IMR-90 (cell line): ENCODE measurements at regions not wholly inside any gene's neighbourhood (a gene's known extent, or its start where the extent isn't known, plus 50 kb on each side); places are given as distances from the start of the nearest gene placed in this dataset.

ENCODE experiments used
- ATAC-seq: fragments of 200-7000 bp; cut with Tn5 transposase; 2 replicates; pipeline ENCODE4 v1.9.1; 2020; ENCODE audit warnings: low read depth, mild to moderate bottlenecking, moderate library complexity
- BruUV-seq: library from RNA; stranded (reverse); fragments of 400-500 nt; replicated peaks from 2 replicates; lab custom pipeline; 2021; lab: Mats Ljungman, UMichigan
- CTCF ChIA-PET: fragments of 300-600 bp; formaldehyde crosslinking; extraction: SDS; loops from one replicate; lab custom pipeline; 2021; ENCODE audit warnings: antibody characterized with exemption; lab: Yijun Ruan, JAX
- POLR2A ChIA-PET: fragments of 300-600 bp; sonication (Branson Sonifier 250); formaldehyde crosslinking; loops from one replicate; lab custom pipeline; 2022; ENCODE audit warnings: antibody characterized with exemption; ENCODE audit not compliant: unreplicated experiment; lab: Charles Lee
- DNase-seq: peaks from one replicate; pipeline ENCODE4 v3.0.0; 2013
- H2AFZ ChIP-seq: replicated peaks from 2 replicates; pipeline ENCODE3; 2013; ENCODE audit warnings: low read length, mild to moderate bottlenecking; ENCODE audit not compliant: poor library complexity
- H2AK5ac ChIP-seq: 2 replicates; pipeline ENCODE4 v1.6.1; 2013; ENCODE audit warnings: low read depth, low read length, inconsistent platforms
- H2AK9ac ChIP-seq: replicated peaks from 2 replicates; pipeline ENCODE3; 2013; ENCODE audit warnings: mild to moderate bottlenecking, low read depth, low read length, moderate library complexity; ENCODE audit not compliant: poor library complexity
- H2BK120ac ChIP-seq: 2 replicates; pipeline ENCODE4 v1.6.1; 2013; ENCODE audit warnings: low read depth, low read length, inconsistent platforms
- H2BK15ac ChIP-seq: 3 replicates; pipeline ENCODE4 v1.6.1; 2013; ENCODE audit warnings: low read depth, low read length, inconsistent platforms
- H2BK20ac ChIP-seq: 2 replicates; pipeline ENCODE4 v1.6.1; 2013; ENCODE audit warnings: low read depth, mild to moderate bottlenecking, inconsistent platforms, low read length, moderate library complexity
- H2BK5ac ChIP-seq: 2 replicates; pipeline ENCODE4 v1.6.1; 2013; ENCODE audit warnings: mild to moderate bottlenecking, low read depth, low read length, inconsistent platforms; ENCODE audit not compliant: poor library complexity, severe bottlenecking
- H3K14ac ChIP-seq: replicated peaks from 2 replicates; pipeline ENCODE4 v1.6.1; 2013; ENCODE audit warnings: low read depth, low read length, inconsistent platforms
- H3K18ac ChIP-seq: 2 replicates; pipeline ENCODE4 v1.6.1; 2013; ENCODE audit warnings: low read depth, low read length, control low read depth
- H3K23ac ChIP-seq: 2 replicates; pipeline ENCODE4 v1.6.1; 2013; ENCODE audit warnings: low read depth, low read length, inconsistent platforms
- H3K27ac ChIP-seq: 2 replicates; pipeline ENCODE4 v1.5.1; 2013; ENCODE audit warnings: mild to moderate bottlenecking, control low read depth, low read length; ENCODE audit not compliant: insufficient read depth
- H3K27me3 ChIP-seq: 2 replicates; pipeline ENCODE4 v1.6.1; 2013; ENCODE audit warnings: low read length; ENCODE audit not compliant: control insufficient read depth, insufficient read depth
- H3K36me3 ChIP-seq: 2 replicates; pipeline ENCODE4 v1.6.1; 2013; ENCODE audit warnings: low read length, mixed read lengths; ENCODE audit not compliant: control insufficient read depth, insufficient read depth
- H3K4ac ChIP-seq: 2 replicates; pipeline ENCODE4 v1.6.1; 2013; ENCODE audit warnings: low read depth, low read length, inconsistent platforms
- H3K4me1 ChIP-seq: 2 replicates; pipeline ENCODE4 v1.6.1; 2013; ENCODE audit warnings: low read length, mixed read lengths; ENCODE audit not compliant: control insufficient read depth, insufficient read depth
- H3K4me2 ChIP-seq: 2 replicates; pipeline ENCODE4 v1.6.1; 2013; ENCODE audit warnings: low read depth, mild to moderate bottlenecking, control low read depth, low read length, moderate library complexity
- H3K4me3 ChIP-seq: 2 replicates; pipeline ENCODE4 v1.5.1; 2013; ENCODE audit warnings: low read depth, mild to moderate bottlenecking, control low read depth, low read length, moderate library complexity; ENCODE audit not compliant: insufficient read depth
- H3K56ac ChIP-seq: 2 replicates; pipeline ENCODE4 v1.6.1; 2013; ENCODE audit warnings: low read length, inconsistent platforms; ENCODE audit not compliant: insufficient read depth; ENCODE audit errors: extremely low read depth
- H3K79me1 ChIP-seq, 2 experiments: 2 replicates each; pipeline ENCODE4 v1.6.1; 2013; ENCODE audit warnings: low read length in 2 of 2, inconsistent platforms in 1 of 2, low read depth in 1 of 2
- H3K9ac ChIP-seq: 2 replicates; pipeline ENCODE4 v1.6.1; 2013; ENCODE audit warnings: low read depth, low read length, control low read depth
- H3K9me1 ChIP-seq: 2 replicates; pipeline ENCODE4 v1.6.1; 2013; ENCODE audit warnings: low read length, inconsistent platforms; ENCODE audit not compliant: insufficient read depth
- H3K9me3 ChIP-seq: 2 replicates; pipeline ENCODE4 v1.6.1; 2013; ENCODE audit warnings: low read length; ENCODE audit not compliant: control insufficient read depth, insufficient read depth
- H4K20me1 ChIP-seq: 2 replicates; pipeline ENCODE4 v1.6.1; 2013; ENCODE audit warnings: low read length, inconsistent platforms; ENCODE audit not compliant: insufficient read depth
- H4K5ac ChIP-seq: 2 replicates; pipeline ENCODE4 v1.6.1; 2013; ENCODE audit warnings: mild to moderate bottlenecking, low read depth, low read length, control low read depth
- H4K8ac ChIP-seq, 2 experiments: 2 replicates each; pipeline ENCODE4 v1.6.1; 2013; ENCODE audit warnings: low read depth in 2 of 2, low read length in 2 of 2, control low read depth in 1 of 2, inconsistent platforms in 1 of 2
- H4K91ac ChIP-seq: 2 replicates; pipeline ENCODE4 v1.6.1; 2013; ENCODE audit warnings: low read depth, low read length, inconsistent platforms; ENCODE audit not compliant: insufficient read depth
- BHLHE40 ChIP-seq: fragments of 150-350 bp; IDR thresholded peaks from 2 replicates; pipeline ENCODE4 v1.6.1; 2016; ENCODE audit warnings: mild to moderate bottlenecking, low read depth, low read length
- CEBPB ChIP-seq: IDR thresholded peaks from 2 replicates; pipeline ENCODE4 v1.6.1; 2012; ENCODE audit warnings: low read depth, low read length, improper control_type of control experiment
- CHD1 ChIP-seq: IDR thresholded peaks from 2 replicates; pipeline ENCODE4 v1.6.1; 2012; ENCODE audit warnings: low read depth, low read length, improper control_type of control experiment
- ELK1 ChIP-seq: fragments of 150-350 bp; IDR thresholded peaks from 2 replicates; pipeline ENCODE4 v1.6.1; 2016; ENCODE audit warnings: low read depth, mild to moderate bottlenecking, low read length, moderate library complexity, borderline replicate concordance
- FOS ChIP-seq: fragments of 150-350 bp; IDR thresholded peaks from 2 replicates; pipeline ENCODE4 v1.6.1; 2016; ENCODE audit warnings: low read depth, low read length
- MAFK ChIP-seq: IDR thresholded peaks from 2 replicates; pipeline ENCODE4 v1.6.1; 2012; ENCODE audit warnings: low read depth, low read length, improper control_type of control experiment
- MAZ ChIP-seq: IDR thresholded peaks from 2 replicates; pipeline ENCODE4 v1.6.1; 2012; ENCODE audit warnings: low read depth, mild to moderate bottlenecking, low read length, improper control_type of control experiment, moderate library complexity, borderline replicate concordance
- MXI1 ChIP-seq: IDR thresholded peaks from 2 replicates; pipeline ENCODE4 v1.6.1; 2012; ENCODE audit warnings: low read depth, mild to moderate bottlenecking, low read length, moderate library complexity, borderline replicate concordance
- RAD21 ChIP-seq: IDR thresholded peaks from 2 replicates; pipeline ENCODE4 v1.6.1; 2012; ENCODE audit warnings: low read length, improper control_type of control experiment
- RCOR1 ChIP-seq: IDR thresholded peaks from 2 replicates; pipeline ENCODE4 v1.6.1; 2012; ENCODE audit warnings: mild to moderate bottlenecking, low read length, improper control_type of control experiment; ENCODE audit not compliant: insufficient replicate concordance
- RFX5 ChIP-seq: IDR thresholded peaks from 2 replicates; pipeline ENCODE4 v1.8.0; 2012; ENCODE audit warnings: low read depth, mild to moderate bottlenecking, low read length, moderate library complexity
- SMC3 ChIP-seq: fragments of 150-350 bp; IDR thresholded peaks from 2 replicates; pipeline ENCODE4 v1.6.1; 2016; ENCODE audit warnings: low read depth, mild to moderate bottlenecking, antibody characterized with exemption, low read length, moderate library complexity
- USF2 ChIP-seq: fragments of 150-350 bp; IDR thresholded peaks from 2 replicates; pipeline ENCODE4 v1.6.1; 2017; ENCODE audit warnings: mild to moderate bottlenecking, antibody characterized with exemption, low read length, low read depth
- WGBS, 2 experiments: methylation state at CpG; one replicate each; pipeline versions ENCODE4 v1.1.5 to v1.1.7; 2013; ENCODE audit warnings: missing lambda C conversion rate in 2 of 2; ENCODE audit not compliant: insufficient read length in 1 of 2; ENCODE audit errors: extremely low coverage in 2 of 2; 5-methylcytosine and 5-hydroxymethylcytosine counted together
- dilution Hi-C: fragments of 300-500 bp; cut with HindIII; formaldehyde crosslinking; loops from one replicate; pipeline ENCODE4 v1.14.3; 2018; ENCODE audit warnings: low sequenced_read_pairs; ENCODE audit not compliant: unreplicated experiment
- in situ Hi-C: fragments of 300-500 bp; cut with MboI; formaldehyde crosslinking; loops from 3 replicates; pipeline ENCODE4 v1.14.3; 2019; ENCODE audit warnings: low sequenced_read_pairs, inconsistent platforms, mixed read lengths
- intact Hi-C: fragments of 100-400 bp; cut with micrococcal nuclease; formaldehyde crosslinking; loops from 2 replicates; pipeline ENCODE4 v1.10.0; 2022

GRCh38 chr10:78782441-78782840 is 286.3 kb upstream of the ZMIZ1 start:
- Histone ChIP-seq H3K79me1 (no peaks in the 10 kb centered on the region), H3K36me3 (no peaks in the 10 kb centered on the region), H3K56ac (no peak overlapping the region), H2AK5ac (no peak overlapping the region), H3K27me3 (peaks cover 19% of the 10 kb centered on the region), H2BK5ac (no peak overlapping the region), H3K4me3 (no peak overlapping the region), H3K18ac (no peak overlapping the region), H4K91ac (no peak overlapping the region), H3K4me2 (no peak overlapping the region), H2BK15ac (no peak overlapping the region), H2BK20ac (no peak overlapping the region), H2BK120ac (no peak overlapping the region), H4K5ac (no peak overlapping the region), H3K9ac (no peak overlapping the region), H3K23ac (no peak overlapping the region), H2AFZ (no peak overlapping the region), H4K20me1 (no peaks in the 10 kb centered on the region), H4K8ac (no peak overlapping the region), H3K4me1 (peaks cover 2% of the 10 kb centered on the region; the same call in 1 of the 2 replicates), H3K27ac (no peak overlapping the region), H3K14ac (no peak overlapping the region), H3K9me1 (no peaks in the 10 kb centered on the region), H3K9me3 (peaks cover 11% of the 10 kb centered on the region), H3K4ac (no peak overlapping the region), H2AK9ac (no peak overlapping the region)
- 80% methylated on average over 1 of the region's 6 CpGs; no CpG with 5 or more reads in 1 of the 2 experiments for WGBS, 2 experiments
- dilution Hi-C loops, result no loop called here
- intact Hi-C loops, result no loop called here
- in situ Hi-C loops, result no loop called here
- ChIA-PET CTCF (no interaction called here), POLR2A (no interaction called here)
- BruUV-seq, result no TSS peak
- ATAC-seq (no peak), DNase-seq (no peak)
- no peak for TF ChIP-seq MAZ
- TF ChIP-seq USF2, result no peak
- TF ChIP-seq RFX5, result no peak
- no peak for TF ChIP-seq ELK1
- no peak for TF ChIP-seq SMC3
- no peak for TF ChIP-seq FOS
- no peak for TF ChIP-seq MXI1
- no peak for TF ChIP-seq RCOR1
- no peak for TF ChIP-seq CHD1
- no peak for TF ChIP-seq CEBPB
- TF ChIP-seq MAFK, result no peak
- TF ChIP-seq BHLHE40, result no peak
- TF ChIP-seq RAD21, result no peak
